Gastroesophageal sphincter (tissue), 3 donors: ENCODE measurements at regions not wholly inside any gene's neighbourhood (a gene's known extent, or its start where the extent isn't known, plus 50 kb on each side); places are given as distances from the start of the nearest gene placed in this dataset.

Experiments used
- CTCF ChIP-seq, 4 experiments: fragments of 200-600 bp in 2 of 4; fragments of 450-650 bp in 2 of 4; sonication (generic) in 1 of 4; IDR thresholded peaks; one replicate each; pipeline ENCODE4 v1.5.1; 2017 to 2019; ENCODE audit warnings: antibody characterized with exemption in 4 of 4, mild to moderate bottlenecking in 2 of 4, moderate library complexity in 2 of 4
- EP300 ChIP-seq: sonication (generic); formaldehyde crosslinking; IDR thresholded peaks from one replicate; pipeline ENCODE4 v1.6.1; 2017; ENCODE audit warnings: antibody characterized with exemption, mild to moderate bottlenecking
- POLR2A ChIP-seq, 2 donors: fragments of 450-650 bp; IDR thresholded peaks; one replicate each; pipeline ENCODE4 v1.6.1; 2017; ENCODE audit warnings: antibody characterized with exemption in 2 of 2, mild to moderate bottlenecking in 2 of 2, moderate library complexity in 1 of 2

DNA sequence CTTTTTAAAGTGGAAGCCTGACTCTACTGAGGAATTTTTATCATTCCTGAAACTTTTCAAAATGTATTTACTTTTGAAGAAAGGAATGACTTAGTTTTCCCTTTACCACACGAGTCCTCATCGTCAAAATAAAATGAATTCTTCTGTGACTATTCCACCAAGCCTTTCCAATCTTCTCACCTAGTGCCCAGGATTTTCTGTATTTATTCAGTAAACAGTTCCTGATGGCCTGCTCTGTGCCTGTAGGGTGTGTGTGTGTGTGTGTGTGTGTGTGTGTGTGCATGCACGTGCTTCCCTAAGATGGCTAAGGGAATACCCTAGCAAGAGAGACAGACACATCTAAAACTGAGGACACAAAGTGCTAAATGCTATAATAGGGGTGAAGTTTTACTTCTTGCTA lies 395.0 kb upstream of the USP24 start:
- TF ChIP-seq CTCF (IDR thresholded peaks at IDR 0.05): no peak
- no peak for TF ChIP-seq POLR2A (IDR thresholded peaks at IDR 0.05)
- no peak for TF ChIP-seq EP300
